HCT116 (cell line): ENCODE measurements at regions not wholly inside any gene's neighbourhood (a gene's known extent, or its start where the extent isn't known, plus 50 kb on each side); places are given as distances from the start of the nearest gene placed in this dataset.

Experiments
- CEBPB ChIP-seq: IDR thresholded peaks from 2 replicates; pipeline ENCODE4 v1.6.1; 2012; ENCODE audit warnings: low read depth
- EZH2 ChIP-seq: fragments of 200-600 bp; sonication (generic); IDR thresholded peaks from 2 replicates; pipeline ENCODE4 v1.6.1; 2017; ENCODE audit warnings: antibody characterized with exemption, mixed run types
- EZH2phosphoT487 ChIP-seq: fragments of 200-600 bp; IDR thresholded peaks from 2 replicates; pipeline ENCODE4 v1.6.1; 2018; ENCODE audit warnings: antibody characterized with exemption, borderline replicate concordance
- FOSL1 ChIP-seq: IDR thresholded peaks from 2 replicates; pipeline ENCODE4 v1.6.1; 2012; ENCODE audit warnings: low read depth
- POLR2A ChIP-seq: IDR thresholded peaks from 2 replicates; pipeline ENCODE4 v1.7.0; 2011; ENCODE audit warnings: borderline replicate concordance; ENCODE audit not compliant: insufficient read depth, insufficient read length; ENCODE audit errors: extremely low read depth
- POLR2AphosphoS5 ChIP-seq: IDR thresholded peaks from 2 replicates; pipeline ENCODE4 v1.6.1; 2011; ENCODE audit warnings: mild to moderate bottlenecking, low read depth, low read length, moderate library complexity
- SP1 ChIP-seq: IDR thresholded peaks from 2 replicates; pipeline ENCODE4 v1.6.1; 2012; ENCODE audit warnings: low read depth
- ZFX ChIP-seq: fragments of 450-650 bp; IDR thresholded peaks from 2 replicates; pipeline ENCODE4 v1.6.1; 2017
- TF ChIP-seq, protein P1 (sequence below), 3 experiments: fragments of 200-600 bp in 1 of 3; sonication (generic) in 1 of 3; IDR thresholded peaks in 2 of 3; conservative IDR thresholded peaks in 1 of 3; 2 replicates each; pipeline ENCODE4 v1.5.1; 2012 to 2017; ENCODE audit warnings: low read depth in 2 of 3, low read length in 2 of 3, antibody characterized with exemption in 1 of 3, borderline replicate concordance in 1 of 3, control low read depth in 1 of 3, mild to moderate bottlenecking in 1 of 3, mixed read lengths in 1 of 3, mixed run types in 1 of 3, moderate library complexity in 1 of 3; ENCODE audit not compliant: insufficient read depth in 1 of 3
- TF ChIP-seq, protein P2 (sequence below): IDR thresholded peaks from 2 replicates; pipeline ENCODE4 v1.6.1; 2012; ENCODE audit warnings: low read depth

DNA sequence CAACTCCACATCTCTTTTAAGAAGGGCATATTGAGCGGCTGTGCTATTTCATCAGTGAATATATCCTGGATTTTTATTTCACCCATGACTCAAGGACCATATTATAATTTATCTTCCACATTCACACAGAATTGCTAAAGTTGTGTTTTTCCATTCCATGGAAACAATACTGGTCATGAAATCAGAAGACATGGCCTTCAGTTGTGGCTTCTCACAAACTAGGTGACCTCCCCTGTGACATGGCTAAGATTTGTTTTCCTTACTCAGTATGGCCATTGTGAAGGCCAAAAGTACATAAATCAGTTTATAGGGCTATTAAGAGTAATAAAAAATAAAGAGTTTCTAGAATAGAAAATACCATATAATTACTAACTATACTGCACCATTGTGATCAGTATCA lies 415.6 kb downstream of the OXSM start:
- no peak for TF ChIP-seq POLR2A
- TF ChIP-seq POLR2AphosphoS5, result no peak
- TF ChIP-seq, protein P1, sequence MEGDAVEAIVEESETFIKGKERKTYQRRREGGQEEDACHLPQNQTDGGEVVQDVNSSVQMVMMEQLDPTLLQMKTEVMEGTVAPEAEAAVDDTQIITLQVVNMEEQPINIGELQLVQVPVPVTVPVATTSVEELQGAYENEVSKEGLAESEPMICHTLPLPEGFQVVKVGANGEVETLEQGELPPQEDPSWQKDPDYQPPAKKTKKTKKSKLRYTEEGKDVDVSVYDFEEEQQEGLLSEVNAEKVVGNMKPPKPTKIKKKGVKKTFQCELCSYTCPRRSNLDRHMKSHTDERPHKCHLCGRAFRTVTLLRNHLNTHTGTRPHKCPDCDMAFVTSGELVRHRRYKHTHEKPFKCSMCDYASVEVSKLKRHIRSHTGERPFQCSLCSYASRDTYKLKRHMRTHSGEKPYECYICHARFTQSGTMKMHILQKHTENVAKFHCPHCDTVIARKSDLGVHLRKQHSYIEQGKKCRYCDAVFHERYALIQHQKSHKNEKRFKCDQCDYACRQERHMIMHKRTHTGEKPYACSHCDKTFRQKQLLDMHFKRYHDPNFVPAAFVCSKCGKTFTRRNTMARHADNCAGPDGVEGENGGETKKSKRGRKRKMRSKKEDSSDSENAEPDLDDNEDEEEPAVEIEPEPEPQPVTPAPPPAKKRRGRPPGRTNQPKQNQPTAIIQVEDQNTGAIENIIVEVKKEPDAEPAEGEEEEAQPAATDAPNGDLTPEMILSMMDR (IDR thresholded peaks at IDR 0.05 in 2 of 3, conservative IDR thresholded peaks at IDR 0.05 in 1 of 3; ENCODE audit: borderline replicate concordance in 1 of 3, insufficient read depth in 1 of 3, low read depth in 2 of 3, low read length in 2 of 3), result no peak
- TF ChIP-seq, protein P2, sequence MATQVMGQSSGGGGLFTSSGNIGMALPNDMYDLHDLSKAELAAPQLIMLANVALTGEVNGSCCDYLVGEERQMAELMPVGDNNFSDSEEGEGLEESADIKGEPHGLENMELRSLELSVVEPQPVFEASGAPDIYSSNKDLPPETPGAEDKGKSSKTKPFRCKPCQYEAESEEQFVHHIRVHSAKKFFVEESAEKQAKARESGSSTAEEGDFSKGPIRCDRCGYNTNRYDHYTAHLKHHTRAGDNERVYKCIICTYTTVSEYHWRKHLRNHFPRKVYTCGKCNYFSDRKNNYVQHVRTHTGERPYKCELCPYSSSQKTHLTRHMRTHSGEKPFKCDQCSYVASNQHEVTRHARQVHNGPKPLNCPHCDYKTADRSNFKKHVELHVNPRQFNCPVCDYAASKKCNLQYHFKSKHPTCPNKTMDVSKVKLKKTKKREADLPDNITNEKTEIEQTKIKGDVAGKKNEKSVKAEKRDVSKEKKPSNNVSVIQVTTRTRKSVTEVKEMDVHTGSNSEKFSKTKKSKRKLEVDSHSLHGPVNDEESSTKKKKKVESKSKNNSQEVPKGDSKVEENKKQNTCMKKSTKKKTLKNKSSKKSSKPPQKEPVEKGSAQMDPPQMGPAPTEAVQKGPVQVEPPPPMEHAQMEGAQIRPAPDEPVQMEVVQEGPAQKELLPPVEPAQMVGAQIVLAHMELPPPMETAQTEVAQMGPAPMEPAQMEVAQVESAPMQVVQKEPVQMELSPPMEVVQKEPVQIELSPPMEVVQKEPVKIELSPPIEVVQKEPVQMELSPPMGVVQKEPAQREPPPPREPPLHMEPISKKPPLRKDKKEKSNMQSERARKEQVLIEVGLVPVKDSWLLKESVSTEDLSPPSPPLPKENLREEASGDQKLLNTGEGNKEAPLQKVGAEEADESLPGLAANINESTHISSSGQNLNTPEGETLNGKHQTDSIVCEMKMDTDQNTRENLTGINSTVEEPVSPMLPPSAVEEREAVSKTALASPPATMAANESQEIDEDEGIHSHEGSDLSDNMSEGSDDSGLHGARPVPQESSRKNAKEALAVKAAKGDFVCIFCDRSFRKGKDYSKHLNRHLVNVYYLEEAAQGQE, result no peak
- TF ChIP-seq ZFX, result no peak
- TF ChIP-seq CEBPB, result no peak
- TF ChIP-seq EZH2, result no peak
- no peak for TF ChIP-seq EZH2phosphoT487
- TF ChIP-seq SP1, result no peak
- TF ChIP-seq FOSL1, result no peak
